Loucy (cell line): ENCODE measurements at regions not wholly inside any gene's neighbourhood (a gene's known extent, or its start where the extent isn't known, plus 50 kb on each side); places are given as distances from the start of the nearest gene placed in this dataset.

ENCODE experiments used
- H2AFZ ChIP-seq: fragments of 200-600 bp; sonication (generic); 2 replicates; pipeline ENCODE4 v1.6.0; 2016; ENCODE audit warnings: antibody characterized with exemption, mild to moderate bottlenecking, low read length, moderate library complexity
- H3F3A ChIP-seq: fragments of 200-600 bp; 2 replicates; pipeline ENCODE4 v1.6.0; 2016; ENCODE audit warnings: antibody characterized with exemption, low read depth, mild to moderate bottlenecking
- H3K27me3 ChIP-seq: fragments of 200-600 bp; sonication (generic); 2 replicates; pipeline ENCODE4 v1.6.1; 2014; ENCODE audit warnings: low read length, mild to moderate bottlenecking; ENCODE audit not compliant: insufficient read depth, poor library complexity, severe bottlenecking
- H3K36me3 ChIP-seq: fragments of 200-600 bp; sonication (generic); 2 replicates; pipeline ENCODE4 v1.6.1; 2016; ENCODE audit warnings: low read length; ENCODE audit not compliant: insufficient read depth
- H3K4me1 ChIP-seq: fragments of 200-600 bp; sonication (generic); 2 replicates; pipeline ENCODE4 v1.5.1; 2014; ENCODE audit warnings: low read length, mild to moderate bottlenecking; ENCODE audit not compliant: insufficient read depth, poor library complexity, severe bottlenecking
- H3K4me2 ChIP-seq: fragments of 200-600 bp; sonication (generic); 2 replicates; pipeline ENCODE4 v1.6.0; 2014; ENCODE audit warnings: antibody characterized with exemption, low read length, low read depth, mild to moderate bottlenecking; ENCODE audit not compliant: poor library complexity, severe bottlenecking
- H3K4me3 ChIP-seq: fragments of 200-600 bp; sonication (generic); 2 replicates; pipeline ENCODE4 v1.5.1; 2014; ENCODE audit warnings: low read length, mild to moderate bottlenecking, mixed read lengths; ENCODE audit not compliant: poor library complexity, severe bottlenecking
- H3K79me2 ChIP-seq: fragments of 200-600 bp; sonication (generic); 2 replicates; pipeline ENCODE4 v1.6.1; 2014; ENCODE audit warnings: low read length; ENCODE audit not compliant: insufficient read depth
- H3K9ac ChIP-seq: fragments of 200-600 bp; sonication (generic); 2 replicates; pipeline ENCODE4 v1.6.0; 2014; ENCODE audit warnings: mild to moderate bottlenecking, low read depth, low read length, moderate library complexity; ENCODE audit not compliant: poor library complexity, severe bottlenecking
- H3K9me2 ChIP-seq: fragments of 200-600 bp; sonication (generic); replicated peaks from 2 replicates; pipeline ENCODE4 v1.6.1; 2016; ENCODE audit warnings: low read depth, low read length, mixed read lengths
- H3K9me3 ChIP-seq: fragments of 200-600 bp; sonication (generic); 2 replicates; pipeline ENCODE4 v1.6.1; 2014; ENCODE audit warnings: mild to moderate bottlenecking, antibody characterized with exemption, low read length, low read depth; ENCODE audit not compliant: insufficient read depth
- H4K20me1 ChIP-seq: fragments of 200-600 bp; sonication (generic); 2 replicates; pipeline ENCODE4 v1.6.0; 2014; ENCODE audit warnings: antibody characterized with exemption, low read length, mild to moderate bottlenecking; ENCODE audit not compliant: insufficient read depth, poor library complexity, severe bottlenecking
- EZH2phosphoT487 ChIP-seq: fragments of 200-600 bp; IDR thresholded peaks from 2 replicates; pipeline ENCODE4 v1.6.1; 2018; ENCODE audit warnings: antibody characterized with exemption, mild to moderate bottlenecking, moderate library complexity, borderline replicate concordance
- TF ChIP-seq, protein P1 (sequence below): fragments of 200-600 bp; sonication (generic); conservative IDR thresholded peaks from 2 replicates; pipeline ENCODE4 v1.5.1; 2014; ENCODE audit warnings: mild to moderate bottlenecking, antibody characterized with exemption, low read length

DNA sequence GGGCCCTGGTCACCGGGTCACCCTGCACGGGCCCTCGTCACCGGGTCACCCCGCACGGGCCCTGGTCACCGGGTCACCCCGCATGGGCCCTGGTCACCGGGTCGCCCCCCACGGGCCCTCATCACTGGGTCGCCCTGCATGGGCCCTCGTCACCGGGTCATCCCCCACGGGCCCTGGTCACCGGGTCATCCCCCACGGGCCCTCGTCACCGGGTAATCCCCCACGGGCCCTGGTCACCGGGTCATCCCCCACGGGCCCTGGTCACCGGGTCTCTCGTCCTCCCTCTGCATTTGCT lies 77.6 kb downstream of the RIPK4 start:
- Histone ChIP-seq H3K79me2 (no peaks in the 10 kb centered on the region), H3K9me2 (no peaks in the 10 kb centered on the region), H3K27me3 (no peaks in the 10 kb centered on the region), H3K9ac (no peak overlapping the region), H4K20me1 (no peaks in the 10 kb centered on the region), H2AFZ (no peak overlapping the region), H3K4me3 (no peak overlapping the region), H3K4me1 (no peaks in the 10 kb centered on the region), H3F3A (no peaks in the 10 kb centered on the region), H3K9me3 (no peaks in the 10 kb centered on the region), H3K36me3 (no peaks in the 10 kb centered on the region), H3K4me2 (no peak overlapping the region)
- TF ChIP-seq, protein P1, sequence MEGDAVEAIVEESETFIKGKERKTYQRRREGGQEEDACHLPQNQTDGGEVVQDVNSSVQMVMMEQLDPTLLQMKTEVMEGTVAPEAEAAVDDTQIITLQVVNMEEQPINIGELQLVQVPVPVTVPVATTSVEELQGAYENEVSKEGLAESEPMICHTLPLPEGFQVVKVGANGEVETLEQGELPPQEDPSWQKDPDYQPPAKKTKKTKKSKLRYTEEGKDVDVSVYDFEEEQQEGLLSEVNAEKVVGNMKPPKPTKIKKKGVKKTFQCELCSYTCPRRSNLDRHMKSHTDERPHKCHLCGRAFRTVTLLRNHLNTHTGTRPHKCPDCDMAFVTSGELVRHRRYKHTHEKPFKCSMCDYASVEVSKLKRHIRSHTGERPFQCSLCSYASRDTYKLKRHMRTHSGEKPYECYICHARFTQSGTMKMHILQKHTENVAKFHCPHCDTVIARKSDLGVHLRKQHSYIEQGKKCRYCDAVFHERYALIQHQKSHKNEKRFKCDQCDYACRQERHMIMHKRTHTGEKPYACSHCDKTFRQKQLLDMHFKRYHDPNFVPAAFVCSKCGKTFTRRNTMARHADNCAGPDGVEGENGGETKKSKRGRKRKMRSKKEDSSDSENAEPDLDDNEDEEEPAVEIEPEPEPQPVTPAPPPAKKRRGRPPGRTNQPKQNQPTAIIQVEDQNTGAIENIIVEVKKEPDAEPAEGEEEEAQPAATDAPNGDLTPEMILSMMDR: no peak
- TF ChIP-seq EZH2phosphoT487: no peak

DNA sequence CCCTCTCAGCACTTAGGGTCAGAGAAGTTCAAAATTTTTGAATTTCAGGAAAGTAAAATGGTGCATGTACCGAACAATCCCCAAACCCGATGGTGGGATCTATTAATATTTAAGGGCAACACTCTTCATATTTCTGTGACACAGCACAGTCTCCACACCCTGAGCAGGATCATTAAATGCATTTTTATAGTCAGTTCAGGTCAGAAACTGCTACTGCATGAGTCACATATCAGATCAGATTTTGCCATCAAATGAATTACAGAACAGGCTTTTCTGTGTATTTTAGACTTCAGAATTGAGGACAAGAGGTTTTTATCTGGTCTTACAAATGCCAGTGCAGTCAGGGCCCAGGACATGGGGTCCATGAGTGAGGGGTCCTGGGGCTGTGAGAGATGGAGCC lies 79.2 kb downstream of the RIPK4 start:
- H3F3A ChIP-seq: no peaks in the 10 kb centered on the region
- no peaks in the 10 kb centered on the region for H3K4me1 ChIP-seq
- no peak overlapping the region for H3K9ac ChIP-seq
- H3K27me3 ChIP-seq: no peaks in the 10 kb centered on the region
- no peak overlapping the region for H3K4me3 ChIP-seq
- H4K20me1 ChIP-seq: no peaks in the 10 kb centered on the region
- H2AFZ ChIP-seq: no peak overlapping the region
- H3K4me2 ChIP-seq: no peak overlapping the region
- H3K9me3 ChIP-seq: no peaks in the 10 kb centered on the region
- H3K9me2 ChIP-seq: no peaks in the 10 kb centered on the region
- no peaks in the 10 kb centered on the region for H3K36me3 ChIP-seq
- no peak for TF ChIP-seq EZH2phosphoT487
- TF ChIP-seq, protein P1: no peak
- no peaks in the 10 kb centered on the region for H3K79me2 ChIP-seq

DNA sequence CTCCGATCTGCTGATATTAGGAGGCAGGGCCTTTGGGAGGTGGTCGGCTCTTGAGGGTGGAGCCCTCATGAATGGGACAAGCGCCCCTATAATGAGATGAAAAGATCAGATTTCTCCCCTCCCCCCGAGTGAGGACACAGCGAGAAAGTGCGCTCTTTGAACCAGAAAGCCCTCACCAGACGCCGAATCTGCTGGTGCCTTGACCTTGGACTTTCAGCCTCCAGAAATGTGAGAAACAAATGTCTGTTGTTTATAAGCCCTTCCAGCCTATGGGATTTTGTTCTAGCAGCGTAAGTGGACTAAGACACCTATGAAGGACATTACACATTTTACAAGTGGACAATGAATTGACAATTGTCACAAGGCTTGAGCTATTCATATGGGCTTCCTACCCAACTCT lies 80.2 kb downstream of the RIPK4 start:
- Histone ChIP-seq H3K27me3 (no peaks in the 10 kb centered on the region), H3K9me3 (no peaks in the 10 kb centered on the region), H3K79me2 (no peaks in the 10 kb centered on the region), H3K9me2 (no peaks in the 10 kb centered on the region), H3K4me3 (no peak overlapping the region), H3F3A (no peaks in the 10 kb centered on the region), H3K4me1 (no peaks in the 10 kb centered on the region), H3K9ac (no peak overlapping the region), H3K36me3 (no peaks in the 10 kb centered on the region), H3K4me2 (no peak overlapping the region), H4K20me1 (no peaks in the 10 kb centered on the region), H2AFZ (no peak overlapping the region)
- TF ChIP-seq, protein P1: no peak
- no peak for TF ChIP-seq EZH2phosphoT487
